Suprapubic skin (tissue), 4 donors: ENCODE measurements at regions not wholly inside any gene's neighbourhood (a gene's known extent, or its start where the extent isn't known, plus 50 kb on each side); places are given as distances from the start of the nearest gene placed in this dataset.

Source experiments
- CTCF ChIP-seq, 2 donors: fragments of 200-600 bp in 1 of 2; fragments of 450-650 bp in 1 of 2; sonication (generic) in 1 of 2; IDR thresholded peaks; one replicate each; pipeline ENCODE4 v1.5.1; 2016 to 2019; ENCODE audit warnings: antibody characterized with exemption in 2 of 2, mild to moderate bottlenecking in 1 of 2, moderate library complexity in 1 of 2
- EP300 ChIP-seq: sonication (generic); formaldehyde crosslinking; IDR thresholded peaks from one replicate; pipeline ENCODE4 v1.6.1; 2017; ENCODE audit warnings: antibody characterized with exemption
- POLR2A ChIP-seq, 2 donors: fragments of 450-650 bp; IDR thresholded peaks; one replicate each; pipeline ENCODE4 v1.6.1; 2017; ENCODE audit warnings: antibody characterized with exemption in 2 of 2, mild to moderate bottlenecking in 2 of 2, moderate library complexity in 2 of 2
- POLR2AphosphoS5 ChIP-seq, 3 donors: sonication (generic); formaldehyde crosslinking; IDR thresholded peaks; one replicate each; pipeline ENCODE4 v1.6.1; 2017; ENCODE audit warnings: antibody characterized with exemption in 3 of 3

GRCh38 chr3:104835376-104835775, 531.3 kb upstream of the ALCAM start:
- TF ChIP-seq POLR2A (IDR thresholded peaks at IDR 0.05) (no peak), CTCF (IDR thresholded peaks at IDR 0.05) (no peak), POLR2AphosphoS5 (IDR thresholded peaks at IDR 0.05) (no peak), EP300 (no peak)
